ENCODE measurements at regions not wholly inside any gene's neighbourhood (a gene's known extent, or its start where the extent isn't known, plus 50 kb on each side); places are given as distances from the start of the nearest gene placed in this dataset.
A peak's percentile ranks its signal among the peaks of the same experiment; 100 is the strongest.

DNA sequence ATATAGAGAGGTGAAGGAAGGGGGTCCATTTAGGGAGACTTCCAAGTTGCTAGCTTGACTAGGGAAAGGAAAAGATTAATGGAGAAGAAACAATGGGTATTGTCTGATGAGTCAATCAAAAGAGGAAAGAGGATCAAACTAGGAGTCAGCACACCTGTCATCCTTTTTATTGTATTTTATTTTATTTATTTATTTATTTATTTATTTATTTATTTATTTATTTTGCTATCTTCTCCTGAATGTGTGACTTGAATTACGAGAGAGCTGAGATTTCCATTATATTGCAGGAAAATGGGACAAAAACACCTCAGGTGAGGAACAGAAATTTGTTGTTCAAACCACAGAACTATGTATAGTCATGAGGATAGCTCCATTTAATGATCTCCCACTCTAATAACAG, 58.9 kb downstream of the NUDT11 start:
- DNase-seq (ENCODE audit: low read depth in 3 of 3): no peak

DNA sequence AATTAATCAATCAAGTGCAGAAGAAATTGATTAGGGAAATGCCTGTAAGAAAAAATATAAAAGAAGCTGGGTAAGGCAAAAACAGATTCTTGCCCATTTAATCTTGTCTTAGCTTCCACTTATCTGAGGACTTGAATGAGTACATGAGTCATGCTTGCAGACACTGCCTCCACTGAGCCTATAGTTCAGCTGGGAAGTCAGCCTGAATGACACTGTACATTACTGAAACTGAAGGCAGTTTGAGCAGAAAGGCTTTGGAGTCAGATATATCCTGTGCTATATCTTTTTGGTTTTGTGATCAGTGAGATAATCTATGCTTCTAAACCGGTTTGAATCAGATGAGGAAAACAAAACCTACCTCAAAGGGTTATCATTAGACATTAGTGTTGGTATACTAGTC, 61.3 kb downstream of the NUDT11 start:
- DNase-seq (ENCODE audit: low read depth in 3 of 3): no peak

GRCh38 chrX:51421972-51422597, 74.3 kb downstream of the NUDT11 start:
- DNase-seq (ENCODE audit: low read depth in 3 of 3): no peak

DNA sequence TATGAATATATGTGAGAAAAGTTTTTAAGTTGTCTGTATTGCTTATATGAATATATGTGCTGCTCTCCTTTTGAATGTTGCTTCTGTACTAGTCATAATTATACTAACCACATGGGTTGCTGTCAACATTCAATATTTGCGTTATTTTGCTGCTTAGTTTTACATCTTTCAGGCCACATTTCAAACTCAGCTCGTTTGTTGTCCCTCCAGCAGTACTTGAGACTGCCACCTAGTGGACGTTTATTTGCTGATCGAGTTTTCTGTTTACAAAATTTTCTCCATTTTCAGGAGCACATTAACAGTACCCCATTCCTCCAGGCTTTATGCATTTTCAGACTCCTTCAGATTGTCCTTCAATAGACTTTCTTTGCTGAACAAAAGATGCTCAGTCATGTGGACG, 75.8 kb downstream of the NUDT11 start:
- DNase-seq (ENCODE audit: low read depth in 3 of 3): peak in 2 of 3 donors; percentile 4 to 28

DNA sequence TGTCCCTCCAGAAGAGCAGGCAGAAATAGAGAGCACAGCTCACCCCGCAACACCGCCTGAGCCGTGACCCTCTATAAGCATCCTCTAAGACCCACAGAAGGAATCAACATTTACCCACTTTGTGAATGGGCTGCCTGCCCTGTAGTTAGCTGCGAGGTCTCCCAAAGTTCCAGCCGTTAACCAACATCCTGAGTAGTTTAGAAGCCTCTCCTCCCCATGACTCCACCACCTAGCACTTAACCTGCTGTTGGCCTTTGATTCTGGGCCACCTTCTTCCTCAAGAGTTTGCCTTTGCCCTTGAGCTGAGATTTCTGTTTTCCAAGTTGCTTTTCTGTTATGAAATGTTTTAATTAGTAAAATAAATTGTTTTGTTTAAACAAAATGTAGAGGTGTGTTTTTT, 75.8 kb downstream of the NUDT10 start:
- DNase-seq (ENCODE audit: low read depth in 3 of 3): no peak

- no peak for DNase-seq (ENCODE audit: low read depth in 3 of 3)
Measured at GRCh38 chrX:51407520-51408409, 75.1 kb downstream of the NUDT10 start.

DNA sequence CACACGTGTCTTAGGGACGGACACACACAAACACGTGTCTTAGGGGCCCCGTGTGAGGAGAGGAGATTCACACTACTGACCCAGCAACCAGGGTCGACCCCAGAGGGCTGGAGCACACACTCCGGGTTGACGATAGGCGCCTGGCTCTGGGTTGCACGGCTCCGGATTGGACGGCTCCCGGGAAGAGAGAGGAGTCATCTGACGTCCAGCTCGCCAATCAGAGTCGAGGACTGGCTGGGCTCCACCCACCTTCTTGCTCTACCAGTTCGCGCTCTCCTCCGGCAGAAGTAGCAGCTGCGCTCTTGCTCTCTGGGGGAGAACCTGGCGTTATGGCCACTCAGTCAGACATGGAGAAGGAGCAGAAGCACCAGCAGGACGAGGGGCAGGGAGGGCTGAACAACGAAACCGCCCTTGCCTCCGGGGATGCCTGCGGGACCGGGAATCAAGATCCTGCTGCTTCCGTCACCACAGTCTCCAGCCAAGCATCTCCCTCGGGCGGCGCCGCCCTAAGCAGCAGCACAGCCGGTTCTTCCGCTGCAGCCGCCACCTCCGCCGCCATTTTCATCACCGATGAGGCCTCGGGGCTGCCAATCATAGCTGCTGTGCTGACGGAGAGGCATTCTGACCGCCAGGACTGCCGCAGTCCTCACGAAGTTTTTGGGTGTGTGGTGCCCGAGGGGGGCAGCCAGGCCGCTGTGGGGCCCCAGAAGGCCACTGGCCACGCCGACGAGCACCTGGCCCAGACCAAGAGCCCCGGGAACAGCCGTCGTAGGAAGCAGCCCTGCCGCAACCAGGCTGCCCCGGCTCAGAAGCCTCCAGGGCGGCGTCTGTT, 74.3 kb downstream of the NUDT10 start:
- DNase-seq (ENCODE audit: low read depth in 3 of 3): no peak

DNA sequence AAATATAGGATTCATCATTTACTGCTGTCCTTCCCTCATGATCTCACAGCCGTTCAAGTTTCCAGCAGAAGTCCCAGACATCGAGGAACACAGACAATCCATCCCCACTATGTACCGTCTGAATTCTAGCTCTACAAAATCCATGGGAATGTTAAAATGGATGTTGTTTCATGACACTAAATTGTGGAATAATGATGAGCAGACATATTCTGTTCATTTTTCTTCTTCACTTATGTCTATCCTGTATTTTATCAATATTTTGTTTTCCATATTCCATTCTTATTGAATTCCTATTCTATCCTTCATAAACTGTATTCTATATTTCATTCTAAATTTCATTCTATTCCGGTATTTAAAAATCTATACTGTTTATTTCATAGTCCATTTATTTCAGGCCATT, 71.8 kb downstream of the NUDT10 start:
- no peak for DNase-seq (ENCODE audit: low read depth in 3 of 3)

GRCh38 chrX:51395810-51396728, 63.4 kb downstream of the NUDT10 start:
- DNase-seq (ENCODE audit: low read depth in 3 of 3): peak in 2 of 3 donors; percentile 4 to 39

GRCh38 chrX:51395480-51395809, 62.8 kb downstream of the NUDT10 start:
- DNase-seq (ENCODE audit: low read depth in 3 of 3): no peak
